Activated T-cell treated with anti-CD3 and anti-CD28 coated beads for 48 hours (primary cell): ENCODE measurements at regions not wholly inside any gene's neighbourhood (a gene's known extent, or its start where the extent isn't known, plus 50 kb on each side); places are given as distances from the start of the nearest gene placed in this dataset.

Experiments
- DNase-seq: peaks from one replicate; pipeline ENCODE4 v3.0.0-alpha.2; 2020; ENCODE audit warnings: low read depth

GRCh38 chr2:6290217-6291015, 575.3 kb downstream of the CMPK2 start:
- no peak for DNase-seq

DNA sequence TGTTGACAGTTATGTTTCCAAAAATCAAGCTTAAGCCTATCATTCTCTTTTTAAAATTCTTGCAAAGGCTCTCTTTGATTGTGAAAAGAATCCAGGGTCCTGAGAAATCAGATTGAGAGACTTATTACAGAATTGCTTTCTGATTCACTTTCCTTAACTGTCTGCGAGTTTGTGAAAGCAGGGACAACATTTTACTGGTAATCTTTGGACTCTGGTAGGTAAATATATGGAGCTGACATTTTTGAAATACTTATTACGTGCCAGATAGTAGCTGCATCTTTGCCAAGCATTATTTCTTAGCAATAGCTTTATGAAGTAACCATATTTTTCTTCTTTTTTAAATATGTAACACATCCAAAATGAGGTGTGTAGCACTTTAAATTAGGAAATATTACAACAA, 570.9 kb downstream of the CMPK2 start:
- no peak for DNase-seq

DNA sequence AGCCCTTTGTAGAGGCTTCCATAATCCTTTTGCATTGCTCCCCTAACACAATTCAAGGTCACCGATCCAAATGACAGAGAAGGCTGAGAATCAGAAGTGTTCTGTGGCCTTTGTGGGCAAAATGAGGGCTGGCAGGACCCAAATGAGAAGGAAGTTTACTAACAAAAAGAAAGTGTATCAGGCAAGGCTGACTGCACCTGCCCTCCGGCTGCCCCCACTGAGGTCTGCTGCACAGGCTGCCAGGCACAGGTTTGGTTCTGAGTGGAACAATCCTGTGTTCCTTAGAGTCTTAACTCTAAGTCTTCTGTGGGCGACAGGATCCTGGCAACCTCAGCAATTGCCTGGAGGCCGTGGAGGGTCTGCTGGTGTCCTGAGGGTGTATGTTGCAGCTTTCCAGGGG, 568.5 kb downstream of the CMPK2 start:
- DNase-seq: no peak

- DNase-seq: no peak
These were observed 564.3 kb downstream of the CMPK2 start for GRCh38 chr2:6301426-6301825.

DNA sequence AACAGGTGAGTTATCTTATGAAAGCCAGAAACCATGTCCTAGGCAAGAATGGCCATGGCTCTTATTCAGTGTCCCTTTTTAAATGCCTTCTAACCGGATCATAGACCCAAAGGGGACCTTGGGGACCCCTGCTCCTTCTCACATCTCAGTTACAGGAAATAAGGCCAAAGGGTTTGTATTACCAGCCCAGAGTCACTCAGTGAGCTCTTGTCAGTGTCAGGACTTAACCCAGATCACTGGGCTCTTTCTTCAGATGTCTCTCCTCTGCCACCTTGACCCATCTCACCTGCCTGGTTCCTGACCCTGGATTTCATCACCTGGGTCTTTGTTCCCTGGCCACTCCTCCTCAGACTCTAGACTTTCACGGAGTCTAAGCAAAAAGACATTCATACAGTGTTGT, 556.7 kb downstream of the CMPK2 start:
- DNase-seq: no peak

GRCh38 chr2:6309415-6310255, 556.1 kb downstream of the CMPK2 start:
- no peak for DNase-seq

GRCh38 chr2:6310256-6311215, 555.2 kb downstream of the CMPK2 start:
- no peak for DNase-seq

DNA sequence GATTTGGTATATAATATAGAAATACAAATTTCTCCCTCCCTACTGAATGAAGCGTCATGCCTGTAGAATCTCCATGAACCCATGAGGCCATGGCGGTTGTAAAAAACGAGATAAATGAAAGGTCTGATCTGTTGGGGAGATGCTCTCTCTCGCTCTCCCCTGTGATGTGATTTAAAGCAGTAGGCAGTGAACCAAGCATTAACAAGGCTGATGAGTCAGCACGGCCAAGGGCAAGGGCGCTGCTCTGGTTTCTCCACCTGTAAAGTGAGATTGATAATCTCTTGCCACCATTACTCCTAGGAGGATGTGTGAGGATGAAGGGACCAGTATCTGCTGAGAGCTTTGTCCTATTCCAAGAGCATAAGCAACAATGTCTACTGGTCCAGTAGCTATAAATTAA, 553.3 kb downstream of the CMPK2 start:
- no peak for DNase-seq

GRCh38 chr2:6314218-6314960, 551.3 kb downstream of the CMPK2 start:
- DNase-seq: no peak

- no peak for DNase-seq
These were observed 540.1 kb downstream of the CMPK2 start for GRCh38 chr2:6325616-6326015.

DNA sequence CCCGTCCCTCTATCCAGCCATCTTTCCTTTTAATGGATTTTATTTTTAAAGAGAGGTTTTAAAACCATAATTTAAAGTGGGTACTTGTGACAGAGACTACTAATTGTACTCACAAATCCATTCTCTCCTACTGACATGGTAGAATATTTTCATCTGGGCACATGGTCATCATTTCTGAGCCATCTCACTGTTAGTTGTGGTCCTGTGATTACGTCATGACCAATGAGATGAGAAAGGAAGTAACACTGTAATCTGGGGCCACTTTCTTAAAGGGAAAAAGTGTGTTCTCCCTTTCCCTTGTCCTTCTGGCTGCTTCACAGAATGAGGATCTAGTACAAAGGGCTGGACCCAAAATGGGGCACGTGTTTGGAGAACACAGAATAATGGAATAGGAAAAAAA, 538.7 kb downstream of the CMPK2 start:
- DNase-seq: no peak

DNA sequence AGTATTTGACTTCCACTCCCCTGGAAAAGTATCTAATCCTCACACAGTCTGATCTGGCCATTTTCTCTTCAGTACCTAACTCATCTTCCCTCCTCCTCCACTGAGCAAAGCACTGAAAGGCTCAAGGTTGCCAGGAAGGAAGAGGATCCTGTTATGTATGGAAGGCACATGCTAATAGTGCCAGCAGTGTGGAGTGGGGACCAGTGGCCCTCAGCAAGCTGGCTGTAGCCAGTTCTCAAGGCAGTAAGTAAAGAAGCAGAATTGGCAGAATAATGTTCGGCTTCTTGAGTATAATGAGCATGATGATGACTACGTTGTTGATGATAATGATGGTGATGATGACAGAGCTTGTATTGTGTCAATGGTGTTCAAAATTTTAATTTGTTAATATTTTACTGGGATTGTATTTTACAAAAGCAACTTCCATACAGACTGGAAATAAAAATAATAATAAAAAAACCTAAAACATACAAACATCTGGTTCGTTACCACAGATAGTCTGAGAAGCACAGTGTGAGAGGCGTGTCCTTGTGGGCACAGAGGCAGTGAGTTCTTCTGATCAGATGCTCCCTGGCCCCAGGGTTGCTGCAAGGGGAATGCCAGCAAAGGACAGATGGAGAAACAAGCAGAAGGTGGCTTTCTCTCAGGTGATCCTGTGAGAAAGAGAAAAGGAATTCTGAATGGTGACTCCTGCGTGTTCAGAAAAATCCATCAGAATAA, 528.8 kb downstream of the CMPK2 start:
- DNase-seq: no peak

- DNase-seq: no peak
These were observed 528.3 kb downstream of the CMPK2 start for GRCh38 chr2:6337472-6337820.

- DNase-seq: no peak
These were observed 524.0 kb downstream of the CMPK2 start for GRCh38 chr2:6341588-6342129.

DNA sequence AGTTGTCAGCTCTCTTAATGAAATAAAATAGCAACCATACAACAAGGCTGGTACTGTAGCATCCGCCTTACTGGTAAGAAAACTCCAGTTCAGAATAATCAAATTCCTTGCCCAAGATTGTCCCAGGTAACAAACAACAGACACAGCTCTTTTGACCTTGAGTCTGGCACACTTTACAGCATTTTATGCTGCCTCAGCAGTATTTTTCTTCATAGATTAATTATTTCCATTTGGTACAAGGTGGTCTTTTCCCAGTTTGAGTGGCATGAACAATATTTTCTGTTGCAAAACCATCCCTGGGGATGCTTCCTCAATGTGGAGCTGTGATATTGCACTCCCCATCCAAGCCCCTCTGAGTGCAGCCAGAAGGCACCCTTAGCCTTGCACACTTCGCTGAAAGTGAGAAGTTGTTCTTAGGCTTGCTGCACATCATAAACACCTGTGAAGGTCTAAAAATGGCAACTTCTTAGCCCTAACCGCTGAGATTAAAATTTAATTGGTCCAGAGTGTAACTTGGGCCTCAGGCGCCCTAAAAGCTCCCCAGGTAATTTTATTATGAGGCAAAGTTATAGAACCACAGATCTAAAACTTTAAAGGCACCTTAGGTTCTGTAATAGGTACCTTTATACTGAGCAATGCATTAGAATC, 523.3 kb downstream of the CMPK2 start:
- DNase-seq: no peak

GRCh38 chr2:6343076-6343475, 522.6 kb downstream of the CMPK2 start:
- no peak for DNase-seq

- no peak for DNase-seq
These were observed 513.5 kb downstream of the CMPK2 start for GRCh38 chr2:6352247-6352646.

- DNase-seq: no peak
These were observed 512.7 kb downstream of the CMPK2 start for GRCh38 chr2:6352906-6353515.

GRCh38 chr2:6353669-6354068, 512.0 kb downstream of the CMPK2 start:
- DNase-seq: no peak

GRCh38 chr2:6354546-6354945, 511.2 kb downstream of the CMPK2 start:
- DNase-seq: no peak
